Left lung (tissue), 4 donors: ENCODE measurements at regions not wholly inside any gene's neighbourhood (a gene's known extent, or its start where the extent isn't known, plus 50 kb on each side); places are given as distances from the start of the nearest gene placed in this dataset.

Source experiments
- ATAC-seq: fragments of 200-7000 bp; cut with Tn5 transposase; one replicate; pipeline ENCODE4 v1.9.1; 2020; ENCODE audit warnings: moderate library complexity
- DNase-seq, 4 donors: peaks; one replicate each; pipeline ENCODE4 v3.0.0-alpha.2; 2013 to 2020
- H3K27ac ChIP-seq, 2 donors: fragments of 200-600 bp; sonication (generic) in 1 of 2; one replicate each; pipeline versions ENCODE4 v1.5.0 to v1.8.0; 2020 to 2021
- H3K27me3 ChIP-seq, 2 donors: fragments of 200-600 bp; sonication (generic) in 1 of 2; one replicate each; pipeline versions ENCODE4 v1.5.0 to v1.8.0; 2020 to 2021
- H3K36me3 ChIP-seq, 2 donors: fragments of 200-600 bp; sonication (generic) in 1 of 2; one replicate each; pipeline versions ENCODE4 v1.5.0 to v1.8.0; 2020 to 2021
- H3K4me1 ChIP-seq, 2 donors: fragments of 200-600 bp; one replicate each; pipeline ENCODE4 v1.8.0; 2021
- H3K4me3 ChIP-seq, 2 donors: fragments of 200-600 bp; sonication (generic) in 1 of 2; one replicate each; pipeline versions ENCODE4 v1.5.0 to v1.8.0; 2020 to 2021; ENCODE audit warnings: mild to moderate bottlenecking in 1 of 2
- H3K9me3 ChIP-seq, 2 donors: fragments of 200-600 bp; sonication (generic) in 1 of 2; one replicate each; pipeline versions ENCODE4 v1.5.0 to v1.8.0; 2020 to 2021
- CTCF ChIP-seq, 2 donors: fragments of 200-600 bp; sonication (generic) in 1 of 2; IDR thresholded peaks; one replicate each; pipeline versions ENCODE4 v1.5.0 to v1.8.0; 2021; ENCODE audit warnings: antibody characterized with exemption in 2 of 2
- intact Hi-C, 2 donors: fragments of 100-400 bp; cut with DNase I; formaldehyde crosslinking; loops; one replicate each; pipeline versions ENCODE4 v1.11.2 to v1.14.2; 2022
- donor health status: DM: no; HTN: yes; CAD: no.
- donor health status: DM: no; HTN: no; CAD: no.

DNA sequence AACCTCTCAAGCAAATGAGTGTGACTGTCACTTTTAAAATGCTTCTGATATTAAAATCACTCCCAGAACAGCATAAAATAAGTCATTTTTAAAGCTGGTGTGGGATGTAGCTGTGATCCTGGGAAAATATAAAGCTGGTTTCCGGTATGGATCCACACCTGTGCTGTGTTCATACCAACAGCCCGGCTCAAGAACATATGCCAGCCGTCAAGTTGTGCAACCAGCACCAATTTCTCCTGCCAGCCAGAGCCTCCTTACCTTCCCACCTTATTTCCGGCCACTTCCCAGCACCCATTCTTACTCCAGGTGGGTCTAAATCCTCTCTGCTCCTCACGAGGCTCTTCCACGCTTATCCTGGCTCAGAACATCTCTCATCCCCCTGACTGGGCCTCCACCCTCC, 50.9 kb upstream of the RPS6KA2 start:
- no peak for TF ChIP-seq CTCF (IDR thresholded peaks at IDR 0.05)
- H3K27me3 ChIP-seq = peaks cover 0 to 6% of the 10 kb centered on the region in 2 donors
- H3K4me3 ChIP-seq = no peak overlapping the region
- H3K36me3 ChIP-seq = no peaks in the 10 kb centered on the region
- DNase-seq = no peak
- intact Hi-C loops = no loop called here
- H3K4me1 ChIP-seq = peaks cover 0 to 20% of the 10 kb centered on the region in 2 donors
- H3K9me3 ChIP-seq = no peaks in the 10 kb centered on the region
- no peak overlapping the region for H3K27ac ChIP-seq
- no peak for ATAC-seq
